Endodermal cell (in vitro differentiated cells): ENCODE measurements at regions not wholly inside any gene's neighbourhood (a gene's known extent, or its start where the extent isn't known, plus 50 kb on each side); places are given as distances from the start of the nearest gene placed in this dataset.
"Not testable (repeated sequence)": the region's sequence is repeated elsewhere in the genome, so short reads cannot be mapped to it uniquely, and the experiment has no call there.

Experiments
- DNase-seq: peaks from one replicate; pipeline ENCODE4 v3.0.0-alpha.2; 2017
- H3K27ac ChIP-seq: 2 replicates; pipeline ENCODE4 v1.5.1; 2013; ENCODE audit warnings: mild to moderate bottlenecking, low read depth, low read length, moderate library complexity
- H3K27me3 ChIP-seq: 2 replicates; pipeline ENCODE4 v1.6.1; 2013; ENCODE audit warnings: mild to moderate bottlenecking, low read length, moderate library complexity; ENCODE audit not compliant: insufficient read depth, control insufficient read depth, poor library complexity, severe bottlenecking
- H3K36me3 ChIP-seq: 2 replicates; pipeline ENCODE4 v1.7.0; 2013; ENCODE audit warnings: mild to moderate bottlenecking, low read length, moderate library complexity; ENCODE audit not compliant: control insufficient read depth, insufficient read depth
- H3K4me1 ChIP-seq: one replicate; pipeline ENCODE4 v1.7.0; 2013; ENCODE audit warnings: low read length; ENCODE audit not compliant: control insufficient read depth, insufficient read depth
- H3K4me3 ChIP-seq: 2 replicates; pipeline ENCODE4 v1.5.1; 2013; ENCODE audit warnings: mild to moderate bottlenecking, low read length, moderate library complexity
- H3K9ac ChIP-seq: 2 replicates; pipeline ENCODE4 v1.6.1; 2013; ENCODE audit warnings: mild to moderate bottlenecking, low read length, moderate library complexity; ENCODE audit not compliant: poor library complexity, severe bottlenecking; ENCODE audit errors: extremely low read depth
- H3K9me3 ChIP-seq: 2 replicates; pipeline ENCODE4 v1.6.1; 2013; ENCODE audit warnings: mild to moderate bottlenecking, low read length, moderate library complexity; ENCODE audit not compliant: control insufficient read depth
- H3K27ac Mint-ChIP-seq: 2 replicates; pipeline ENCODE4 v1.8.0; 2020; ENCODE audit warnings: mixed read lengths
- H3K27me3 Mint-ChIP-seq: 2 replicates; pipeline ENCODE4 v1.8.0; 2021; ENCODE audit warnings: mild to moderate bottlenecking, mixed read lengths; ENCODE audit not compliant: insufficient read depth
- H3K36me3 Mint-ChIP-seq: 2 replicates; pipeline ENCODE4 v1.8.0; 2020; ENCODE audit warnings: low read depth, mixed read lengths
- H3K4me1 Mint-ChIP-seq: 2 replicates; pipeline ENCODE4 v1.8.0; 2020; ENCODE audit warnings: mixed read lengths
- H3K4me3 Mint-ChIP-seq: 2 replicates; pipeline ENCODE4 v1.8.0; 2020; ENCODE audit warnings: mild to moderate bottlenecking, moderate library complexity, mixed read lengths
- H3K9me3 Mint-ChIP-seq: 2 replicates; pipeline ENCODE4 v1.8.0; 2020; ENCODE audit warnings: mild to moderate bottlenecking, mixed read lengths
- WGBS, 2 experiments: methylation state at CpG; one replicate each; pipeline versions ENCODE4 v1.1.5 to v1.1.7; 2013; ENCODE audit warnings: missing lambda C conversion rate in 2 of 2, mixed read lengths in 1 of 2; ENCODE audit not compliant: insufficient coverage in 1 of 2, insufficient read length in 1 of 2; 5-methylcytosine and 5-hydroxymethylcytosine counted together
- TF ChIP-seq, protein P1 (sequence below): fragments of 200-600 bp; sonication (generic); conservative IDR thresholded peaks from 2 replicates; pipeline ENCODE4 v1.5.0; 2021; ENCODE audit warnings: antibody characterized with exemption, mild to moderate bottlenecking

DNA sequence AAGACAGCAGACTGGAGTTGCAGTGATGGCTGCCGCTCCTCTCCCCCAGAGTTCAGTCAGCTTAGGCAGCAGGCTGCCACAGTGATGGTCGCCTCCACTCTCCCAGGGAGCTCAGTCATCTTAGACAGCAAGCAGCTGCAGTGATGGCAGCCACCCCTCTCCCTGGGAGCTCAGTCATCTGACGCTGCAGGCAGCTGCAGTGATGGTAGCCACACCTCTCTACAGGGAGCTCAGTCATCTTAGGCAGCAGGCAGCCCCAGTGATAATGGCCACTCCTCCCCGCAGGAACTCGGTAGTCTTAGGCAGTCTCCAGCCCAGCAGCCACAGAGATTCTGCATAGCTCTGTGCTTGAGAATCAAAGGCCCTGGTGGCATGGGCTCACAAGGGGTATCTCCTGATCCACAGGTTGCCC lies 582.7 kb downstream of the DTWD2 start:
- peak; percentile 76 for DNase-seq
- peak overlapping the region; percentile 42 for H3K27ac Mint-ChIP-seq
- H3K27ac ChIP-seq: no peak overlapping the region

GRCh38 chr5:118397236-118397635 lies 591.1 kb downstream of the DTWD2 start:
- H3K27me3 Mint-ChIP-seq: no peaks in the 10 kb centered on the region
- H3K9ac ChIP-seq: no peak overlapping the region
- no peaks in the 10 kb centered on the region for H3K27me3 ChIP-seq
- TF ChIP-seq, protein P1, sequence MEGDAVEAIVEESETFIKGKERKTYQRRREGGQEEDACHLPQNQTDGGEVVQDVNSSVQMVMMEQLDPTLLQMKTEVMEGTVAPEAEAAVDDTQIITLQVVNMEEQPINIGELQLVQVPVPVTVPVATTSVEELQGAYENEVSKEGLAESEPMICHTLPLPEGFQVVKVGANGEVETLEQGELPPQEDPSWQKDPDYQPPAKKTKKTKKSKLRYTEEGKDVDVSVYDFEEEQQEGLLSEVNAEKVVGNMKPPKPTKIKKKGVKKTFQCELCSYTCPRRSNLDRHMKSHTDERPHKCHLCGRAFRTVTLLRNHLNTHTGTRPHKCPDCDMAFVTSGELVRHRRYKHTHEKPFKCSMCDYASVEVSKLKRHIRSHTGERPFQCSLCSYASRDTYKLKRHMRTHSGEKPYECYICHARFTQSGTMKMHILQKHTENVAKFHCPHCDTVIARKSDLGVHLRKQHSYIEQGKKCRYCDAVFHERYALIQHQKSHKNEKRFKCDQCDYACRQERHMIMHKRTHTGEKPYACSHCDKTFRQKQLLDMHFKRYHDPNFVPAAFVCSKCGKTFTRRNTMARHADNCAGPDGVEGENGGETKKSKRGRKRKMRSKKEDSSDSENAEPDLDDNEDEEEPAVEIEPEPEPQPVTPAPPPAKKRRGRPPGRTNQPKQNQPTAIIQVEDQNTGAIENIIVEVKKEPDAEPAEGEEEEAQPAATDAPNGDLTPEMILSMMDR: no peak
- no peak for DNase-seq
- peaks cover 7% of the 10 kb centered on the region for H3K9me3 ChIP-seq
- H3K27ac Mint-ChIP-seq: no peak overlapping the region
- H3K4me3 Mint-ChIP-seq: no peak overlapping the region
- no peak overlapping the region for H3K4me3 ChIP-seq
- H3K27ac ChIP-seq: no peak overlapping the region
- WGBS, 2 experiments: 88 to 96% methylated on average over 2 to 4 of the region's 4 CpGs
- H3K36me3 Mint-ChIP-seq: no peaks in the 10 kb centered on the region
- H3K4me1 Mint-ChIP-seq: no peaks in the 10 kb centered on the region
- H3K9me3 Mint-ChIP-seq: peaks cover 10% of the 10 kb centered on the region
- H3K4me1 ChIP-seq: no peaks in the 10 kb centered on the region
- H3K36me3 ChIP-seq: no peaks in the 10 kb centered on the region

More for the DNA sequence above, 582.7 kb downstream of the DTWD2 start:
- Mint-ChIP-seq H3K4me1 (peaks cover 2% of the 10 kb centered on the region), H3K9me3 (peaks cover 14% of the 10 kb centered on the region), H3K4me3 (no peak overlapping the region), H3K27me3 (no peaks in the 10 kb centered on the region), H3K36me3 (no peaks in the 10 kb centered on the region)
- Histone ChIP-seq H3K9ac (no peak overlapping the region), H3K4me1 (no peaks in the 10 kb centered on the region), H3K27me3 (no peaks in the 10 kb centered on the region), H3K9me3 (peaks cover 7% of the 10 kb centered on the region), H3K4me3 (no peak overlapping the region), H3K36me3 (no peaks in the 10 kb centered on the region)
- TF ChIP-seq, protein P1: no peak
- WGBS, 2 experiments: 57 to 60% methylated on average over 5 of the region's 5 CpGs

- H3K4me1 Mint-ChIP-seq: no peaks in the 10 kb centered on the region
- no peaks in the 10 kb centered on the region for H3K27me3 ChIP-seq
- H3K27ac ChIP-seq: no peak overlapping the region
- H3K36me3 ChIP-seq: no peaks in the 10 kb centered on the region
- H3K4me3 Mint-ChIP-seq: no peak overlapping the region
- H3K36me3 Mint-ChIP-seq: no peaks in the 10 kb centered on the region
- H3K27ac Mint-ChIP-seq: no peak overlapping the region
- H3K4me1 ChIP-seq: no peaks in the 10 kb centered on the region
- H3K4me3 ChIP-seq: no peak overlapping the region
- DNase-seq: no peak
- H3K9me3 ChIP-seq: no peaks in the 10 kb centered on the region
- WGBS, 2 experiments: 90% methylated on average over 2 to 6 of the region's 6 CpGs
- TF ChIP-seq, protein P1: no peak
- peaks cover 5% of the 10 kb centered on the region for H3K9me3 Mint-ChIP-seq
- no peak overlapping the region for H3K9ac ChIP-seq
- H3K27me3 Mint-ChIP-seq: no peaks in the 10 kb centered on the region
Observed at GRCh38 chr5:118392491-118392890, 595.9 kb downstream of the DTWD2 start.

GRCh38 chr5:118382931-118383330 lies 605.4 kb downstream of the DTWD2 start:
- DNase-seq, H3K27me3 Mint-ChIP-seq, H3K4me1 Mint-ChIP-seq, H3K4me3 ChIP-seq, H3K4me1 ChIP-seq, H3K27ac Mint-ChIP-seq, H3K27me3 ChIP-seq, H3K9me3 ChIP-seq, H3K9ac ChIP-seq, H3K36me3 Mint-ChIP-seq, H3K36me3 ChIP-seq, H3K27ac ChIP-seq, H3K4me3 Mint-ChIP-seq: not testable (repeated sequence)
- WGBS, 2 experiments: 86% methylated on average over 15 of the region's 15 CpGs; no CpG with 5 or more reads in 1 of the 2 experiments
- H3K9me3 Mint-ChIP-seq: peaks cover 47% of the 10 kb centered on the region
